Kasumi-1 (cell line): ENCODE measurements at regions not wholly inside any gene's neighbourhood (a gene's known extent, or its start where the extent isn't known, plus 50 kb on each side); places are given as distances from the start of the nearest gene placed in this dataset.

Experiments used
- DNase-seq, 2 experiments: peaks; one replicate each; lab custom pipeline; 2025; lab: John Stamatoyannopoulos, UW

- no peak for DNase-seq
Observed at GRCh38 chr3:76694063-76694462, 345.8 kb upstream of the ROBO2 start.

- no peak for DNase-seq
Observed at GRCh38 chr3:76698136-76698706, 341.7 kb upstream of the ROBO2 start.

GRCh38 chr3:76699846-76700245 is 340.1 kb upstream of the ROBO2 start:
- no peak for DNase-seq

GRCh38 chr3:76700323-76700722 is 339.6 kb upstream of the ROBO2 start:
- DNase-seq, result no peak

GRCh38 chr3:76702676-76703075 is 337.2 kb upstream of the ROBO2 start:
- no peak for DNase-seq

GRCh38 chr3:76715426-76715825 is 324.5 kb upstream of the ROBO2 start:
- DNase-seq, result no peak

- no peak for DNase-seq
Observed at GRCh38 chr3:76723366-76723765, 316.5 kb upstream of the ROBO2 start.

GRCh38 chr3:76724075-76724474 is 315.8 kb upstream of the ROBO2 start:
- no peak for DNase-seq

- DNase-seq, result no peak
Observed at GRCh38 chr3:76724706-76725105, 315.2 kb upstream of the ROBO2 start.

- DNase-seq, result no peak
Observed at GRCh38 chr3:76726034-76726433, 313.9 kb upstream of the ROBO2 start.

- DNase-seq, result peak in 1 of 2 experiments; percentile 5
Observed at GRCh38 chr3:76728426-76728825, 311.5 kb upstream of the ROBO2 start.

GRCh38 chr3:76731471-76731870 is 308.4 kb upstream of the ROBO2 start:
- DNase-seq, result no peak

GRCh38 chr3:76733073-76733759 is 306.7 kb upstream of the ROBO2 start:
- no peak for DNase-seq

GRCh38 chr3:76735152-76735551 is 304.7 kb upstream of the ROBO2 start:
- no peak for DNase-seq

- peak in 1 of 2 experiments; percentile 27 for DNase-seq
Observed at GRCh38 chr3:76753599-76753998, 286.3 kb upstream of the ROBO2 start.

- DNase-seq, result no peak
Observed at GRCh38 chr3:76754247-76754646, 285.7 kb upstream of the ROBO2 start.

GRCh38 chr3:76756577-76756976 is 283.3 kb upstream of the ROBO2 start:
- DNase-seq, result no peak

- no peak for DNase-seq
Observed at GRCh38 chr3:76760336-76760735, 279.6 kb upstream of the ROBO2 start.

- DNase-seq, result no peak
Observed at GRCh38 chr3:76765511-76765910, 274.4 kb upstream of the ROBO2 start.

GRCh38 chr3:76768912-76769311 is 271.0 kb upstream of the ROBO2 start:
- DNase-seq, result no peak

- DNase-seq, result no peak
Observed at GRCh38 chr3:76776927-76777326, 263.0 kb upstream of the ROBO2 start.

GRCh38 chr3:76788206-76788605 is 251.7 kb upstream of the ROBO2 start:
- no peak for DNase-seq

GRCh38 chr3:76789237-76789636 is 250.7 kb upstream of the ROBO2 start:
- DNase-seq, result no peak

GRCh38 chr3:76811418-76811817 is 228.5 kb upstream of the ROBO2 start:
- DNase-seq, result no peak
